GM21723 (cell line): ENCODE measurements at regions not wholly inside any gene's neighbourhood (a gene's known extent, or its start where the extent isn't known, plus 50 kb on each side); places are given as distances from the start of the nearest gene placed in this dataset.
"Not testable (repeated sequence)": the region's sequence is repeated elsewhere in the genome, so short reads cannot be mapped to it uniquely, and the experiment has no call there.

Experiments used
- ATAC-seq: cut with Tn5 transposase; IDR thresholded peaks from one replicate; pipeline ENCODE4 v1.9.1; 2021; ENCODE audit warnings: mild to moderate bottlenecking, moderate library complexity; ENCODE audit not compliant: unreplicated experiment

DNA sequence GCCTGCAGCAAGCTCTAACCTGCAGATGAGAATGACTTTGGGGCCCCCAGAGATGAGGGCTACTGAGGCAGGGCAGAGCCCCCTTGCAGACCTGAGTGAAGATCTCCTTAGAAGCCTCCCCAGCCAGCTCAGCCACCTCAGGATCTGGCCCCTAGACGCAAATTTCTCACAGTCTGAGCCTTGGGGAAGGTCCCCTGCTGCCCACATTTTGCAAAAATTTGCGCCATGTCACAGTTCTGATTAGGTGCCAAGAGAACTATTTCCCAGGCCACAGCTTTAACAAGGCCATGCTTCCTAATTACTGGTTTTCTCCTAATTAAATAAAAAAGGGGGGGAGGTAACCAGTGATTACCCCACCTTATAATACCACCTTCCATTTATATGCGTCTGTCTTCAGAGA lies 81.0 kb upstream of the HES1 start:
- ATAC-seq, result no peak

- not testable (repeated sequence) for ATAC-seq
Observed at GRCh38 chr3:194056323-194056722, 79.6 kb upstream of the HES1 start.

DNA sequence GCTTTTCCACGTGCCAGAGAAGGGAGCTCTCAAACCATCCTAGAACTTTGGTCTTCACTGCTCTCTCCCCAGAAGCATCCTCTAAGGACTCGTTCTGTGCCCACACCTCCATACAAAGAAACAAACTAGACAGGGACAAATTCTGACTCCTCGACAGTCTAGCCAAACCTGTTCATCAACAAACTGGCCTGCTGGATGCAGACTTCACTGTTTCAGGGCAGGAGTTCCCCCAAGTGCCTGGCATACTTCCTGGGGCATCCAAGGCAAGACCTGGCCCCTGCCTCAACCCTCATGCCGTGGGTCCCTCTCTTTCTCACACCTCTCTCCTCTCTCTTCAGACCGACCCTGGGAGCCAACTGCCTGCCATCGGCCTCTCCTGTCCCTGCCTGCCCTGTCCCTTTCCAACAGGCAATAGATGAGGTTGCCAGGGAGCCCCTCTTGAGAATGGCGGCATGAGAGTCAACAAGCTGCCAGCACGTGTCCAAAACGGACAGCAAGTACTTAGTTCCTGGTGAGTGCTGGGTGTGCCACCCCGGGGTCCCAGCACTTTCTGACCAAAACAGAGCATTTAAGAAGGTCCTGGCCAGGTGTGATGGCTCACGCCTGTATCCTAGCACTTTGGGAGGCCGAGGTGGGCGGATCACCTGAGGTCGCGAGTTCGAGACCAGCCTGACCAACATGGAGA lies 79.1 kb upstream of the HES1 start:
- ATAC-seq, result no peak

DNA sequence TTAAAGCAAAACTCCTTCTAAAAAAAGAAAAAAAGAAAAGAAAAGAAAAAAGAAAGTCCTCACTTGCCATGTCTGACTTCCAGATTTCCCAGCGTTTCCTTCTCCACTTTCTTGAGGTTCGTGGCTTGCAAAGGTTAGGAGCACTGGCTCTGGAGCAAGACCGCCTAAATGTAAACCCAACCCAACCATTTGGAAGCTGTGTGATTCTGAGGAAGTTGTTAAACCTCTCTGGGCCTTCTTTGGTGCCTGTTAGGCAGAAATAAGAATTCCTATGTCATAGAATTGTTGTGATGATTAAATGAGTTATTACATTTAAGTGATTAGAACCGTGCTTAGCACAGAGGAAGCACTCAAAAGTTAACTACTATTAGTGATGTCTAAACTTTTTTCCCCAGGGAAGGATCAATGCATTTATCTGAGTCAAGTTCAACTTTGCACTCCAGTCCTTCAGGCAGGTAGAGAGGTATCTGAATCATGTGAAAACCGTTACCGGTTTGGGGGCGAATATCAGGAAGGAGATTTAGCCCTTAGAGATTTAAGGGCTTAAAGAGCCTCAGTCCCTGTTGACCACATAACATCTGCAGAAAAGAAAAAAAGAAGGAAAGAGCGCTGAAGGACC lies 78.3 kb upstream of the HES1 start:
- ATAC-seq, result peak; percentile 10

- ATAC-seq, result peak; percentile 61
Observed at GRCh38 chr3:194058189-194058571, 77.8 kb upstream of the HES1 start.

DNA sequence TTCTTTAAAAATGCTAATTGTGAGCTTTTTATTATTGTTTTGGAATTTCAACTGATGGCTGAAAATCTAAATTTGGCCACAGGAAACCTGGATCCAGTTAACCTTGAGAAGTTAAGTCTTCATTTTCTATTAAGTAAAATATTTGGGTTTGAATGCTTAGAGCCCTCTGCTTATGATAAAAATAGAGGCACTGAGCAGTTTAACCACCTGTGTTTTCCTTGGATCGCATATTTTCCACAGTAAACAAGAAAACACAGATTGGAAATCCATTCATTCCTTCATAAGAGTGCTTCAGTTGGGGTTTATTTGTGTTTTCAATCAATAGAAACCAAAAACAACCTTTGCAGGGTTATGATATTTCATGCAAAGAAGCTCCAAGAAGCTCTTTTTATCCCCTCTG lies 77.2 kb upstream of the HES1 start:
- no peak for ATAC-seq

DNA sequence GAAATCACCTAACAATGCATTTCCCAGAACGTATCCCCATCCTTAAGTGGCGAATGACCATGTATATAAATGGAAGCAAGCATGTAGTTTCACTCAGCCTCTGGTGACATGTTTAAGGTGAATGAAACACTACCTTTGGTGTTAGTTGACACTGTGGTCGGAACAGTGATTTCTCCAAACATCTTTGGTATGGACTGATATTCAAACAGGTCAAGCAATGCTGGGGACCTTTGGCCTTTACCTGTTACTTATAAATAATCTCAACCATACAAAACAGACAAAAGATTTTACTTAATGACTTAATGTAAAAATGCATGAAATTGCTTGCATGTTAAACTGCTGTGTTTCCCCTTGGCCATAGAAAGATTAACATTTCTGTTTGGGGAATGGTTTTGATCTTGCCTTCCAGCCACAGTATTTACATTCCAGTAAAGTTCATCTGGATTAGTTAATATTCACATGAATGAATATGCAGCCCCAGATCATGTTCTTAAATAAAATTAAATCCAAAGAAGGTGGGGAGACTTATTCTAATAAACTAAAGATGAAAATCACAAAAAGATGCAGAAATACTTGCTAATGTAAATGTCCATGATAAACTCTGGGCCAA lies 74.4 kb upstream of the HES1 start:
- no peak for ATAC-seq

- no peak for ATAC-seq
Observed at GRCh38 chr3:194062830-194063229, 73.1 kb upstream of the HES1 start.

- ATAC-seq, result no peak
Observed at GRCh38 chr3:194064380-194065332, 71.3 kb upstream of the HES1 start.

GRCh38 chr3:194067327-194067726 lies 68.6 kb upstream of the HES1 start:
- ATAC-seq, result not testable (repeated sequence)

DNA sequence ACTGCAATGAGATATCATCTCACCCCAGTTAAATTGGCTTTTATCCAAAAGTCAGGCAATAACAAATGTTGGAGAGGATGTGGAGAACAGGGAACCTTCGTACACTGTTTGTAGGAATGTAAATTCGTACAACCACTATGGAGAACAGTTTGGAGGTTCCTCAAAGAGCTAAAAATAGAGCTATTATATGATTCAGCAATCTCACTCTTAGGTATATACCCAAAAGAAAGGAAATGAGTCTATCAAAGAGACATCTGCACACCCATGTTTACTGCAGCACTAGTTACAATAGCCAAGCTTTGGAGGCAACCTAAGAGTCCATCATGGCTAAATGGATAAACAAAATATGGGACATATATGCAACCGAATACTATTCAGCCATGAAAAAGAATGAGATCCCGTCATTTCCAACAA lies 68.0 kb upstream of the HES1 start:
- no peak for ATAC-seq

DNA sequence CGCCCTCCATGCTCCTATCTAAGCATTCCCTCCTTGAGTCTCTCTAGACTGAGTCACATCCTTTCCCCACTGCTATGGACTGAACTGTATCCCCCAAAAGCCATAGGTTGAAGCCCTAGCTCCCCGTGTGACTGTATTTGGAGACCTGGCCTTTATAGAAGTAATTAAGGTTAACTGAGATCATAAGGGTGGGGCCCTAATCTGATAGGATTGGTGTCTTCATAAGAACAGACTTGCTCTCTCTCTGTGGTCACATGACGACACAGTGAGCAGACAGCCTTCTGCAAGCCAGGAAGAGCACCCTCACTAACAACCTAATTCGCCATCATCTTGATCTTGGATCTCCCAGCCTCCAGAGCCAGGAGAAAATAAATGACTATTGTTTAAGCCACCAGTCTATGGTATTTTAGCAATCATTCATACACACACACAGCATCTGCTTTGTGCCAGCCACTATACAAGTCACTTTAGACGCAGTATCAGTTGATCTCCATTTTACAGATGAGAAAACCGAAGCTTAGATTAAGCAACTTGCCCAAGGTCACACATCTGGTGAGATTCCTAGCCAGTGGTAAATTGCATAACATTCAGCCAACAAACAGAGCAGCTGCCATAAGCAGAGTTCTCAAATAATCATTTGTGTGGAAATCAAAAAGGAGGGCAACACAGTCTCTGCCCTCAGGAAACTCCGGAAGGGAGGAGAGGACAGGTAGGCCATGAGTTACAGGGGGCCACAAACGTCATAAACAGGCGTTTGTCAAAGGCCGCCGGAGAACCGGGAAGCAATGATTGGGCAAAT lies 66.3 kb upstream of the HES1 start:
- ATAC-seq, result no peak

- ATAC-seq, result no peak
Observed at GRCh38 chr3:194070220-194070633, 65.7 kb upstream of the HES1 start.

DNA sequence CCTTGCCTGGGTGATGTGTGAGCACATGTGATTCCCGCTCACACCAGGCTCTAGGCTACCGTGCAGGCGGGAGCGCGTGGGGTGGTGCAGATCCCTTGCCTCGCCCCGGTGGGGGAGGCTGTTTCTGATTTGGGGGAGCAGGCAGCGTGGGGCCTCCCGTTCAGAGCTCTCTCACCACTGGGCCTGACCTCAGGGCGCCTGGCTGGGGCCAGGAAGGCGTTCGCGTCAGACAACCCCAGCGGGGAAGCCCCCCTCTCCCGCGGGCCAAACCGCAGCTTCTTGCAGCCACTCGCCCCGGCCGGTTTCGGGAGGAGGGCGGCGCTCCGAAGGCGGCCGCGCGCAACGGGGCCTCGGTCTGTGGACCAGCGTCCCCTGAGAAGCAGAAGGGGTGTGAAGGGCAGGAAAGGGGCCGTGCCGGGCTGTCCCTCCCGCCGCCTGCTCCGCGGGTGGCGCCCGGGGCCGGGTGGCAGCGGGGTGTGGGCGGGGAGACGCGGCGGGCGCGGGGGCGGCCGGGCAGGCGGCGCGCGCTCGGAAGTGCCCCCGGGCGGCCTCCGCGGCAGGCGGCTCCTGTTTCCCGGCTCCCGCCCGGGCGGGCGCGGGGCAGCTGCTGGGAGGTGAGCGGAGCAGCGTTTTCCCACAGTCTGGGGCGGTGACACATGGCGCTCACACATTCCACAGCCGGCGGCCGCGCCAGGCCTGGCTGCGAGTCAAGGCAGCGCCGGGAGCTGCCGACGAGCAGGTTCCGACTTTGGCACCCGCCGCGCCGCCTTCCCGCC lies 65.1 kb upstream of the HES1 start:
- peak; percentile 97 for ATAC-seq

GRCh38 chr3:194072097-194072428 lies 63.9 kb upstream of the HES1 start:
- ATAC-seq, result no peak

DNA sequence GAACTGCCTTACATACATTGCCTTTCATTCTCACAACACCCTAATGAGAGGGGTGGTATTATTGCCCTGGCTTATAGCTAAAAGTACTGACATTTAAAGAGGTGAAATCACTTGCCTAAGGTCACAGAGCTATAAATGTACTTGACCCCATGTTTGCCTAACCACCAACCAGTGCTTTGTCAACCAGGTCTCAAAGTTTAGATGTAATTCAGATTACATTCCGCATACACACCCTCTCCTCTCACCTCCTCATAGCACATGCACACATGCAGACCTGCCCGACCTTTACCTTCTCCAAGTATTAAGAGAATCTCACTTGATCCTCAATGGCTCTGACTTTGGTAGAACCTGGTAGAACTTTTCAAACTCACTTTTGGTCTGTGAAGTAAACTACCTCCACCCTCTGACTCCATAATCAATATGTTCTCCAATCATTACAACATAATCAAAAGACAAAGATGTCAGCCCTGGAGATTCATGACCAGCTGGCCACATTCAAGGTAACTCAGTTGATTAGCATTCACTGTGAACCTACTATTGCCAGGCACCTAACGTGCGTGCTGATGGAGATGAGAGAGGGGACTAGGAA lies 63.2 kb upstream of the HES1 start:
- ATAC-seq, result no peak

GRCh38 chr3:194073926-194074325 lies 62.0 kb upstream of the HES1 start:
- no peak for ATAC-seq

- ATAC-seq, result no peak
Observed at GRCh38 chr3:194075088-194075615, 60.8 kb upstream of the HES1 start.

- ATAC-seq, result no peak
Observed at GRCh38 chr3:194075802-194076460, 60.0 kb upstream of the HES1 start.
